ENCODE measurements at regions not wholly inside any gene's neighbourhood (a gene's known extent, or its start where the extent isn't known, plus 50 kb on each side); places are given as distances from the start of the nearest gene placed in this dataset.

- H3K27ac ChIP-seq, result no peak overlapping the region
- no peaks in the 10 kb centered on the region for H3K27me3 ChIP-seq (ENCODE audit: low read depth)
- DNase-seq (no peak), ATAC-seq (no peak)
- intact Hi-C loops (cut with DNase I), result no loop called here
- H3K4me1 ChIP-seq, result no peaks in the 10 kb centered on the region
- H3K4me3 ChIP-seq, result no peak overlapping the region
- no peak for TF ChIP-seq CTCF (IDR thresholded peaks at IDR 0.05)
- H3K36me3 ChIP-seq, result no peaks in the 10 kb centered on the region
- no peaks in the 10 kb centered on the region for H3K9me3 ChIP-seq
Observed at GRCh38 chr20:11582060-11582459, 335.6 kb upstream of the BTBD3 start.

- DNase-seq (no peak), ATAC-seq (no peak)
- Histone ChIP-seq H3K36me3 (no peaks in the 10 kb centered on the region), H3K9me3 (no peaks in the 10 kb centered on the region), H3K27ac (no peak overlapping the region), H3K4me1 (no peaks in the 10 kb centered on the region), H3K4me3 (no peak overlapping the region), H3K27me3 (ENCODE audit: low read depth) (no peaks in the 10 kb centered on the region)
- no peak for TF ChIP-seq CTCF (IDR thresholded peaks at IDR 0.05)
- intact Hi-C loops (cut with DNase I), result no loop called here
Observed at GRCh38 chr20:11585752-11586352, 331.8 kb upstream of the BTBD3 start.

- TF ChIP-seq CTCF (IDR thresholded peaks at IDR 0.05), result no peak
- Histone ChIP-seq H3K9me3 (no peaks in the 10 kb centered on the region), H3K4me3 (no peak overlapping the region), H3K27me3 (ENCODE audit: low read depth) (no peaks in the 10 kb centered on the region), H3K4me1 (no peaks in the 10 kb centered on the region), H3K27ac (no peak overlapping the region), H3K36me3 (no peaks in the 10 kb centered on the region)
- DNase-seq, result no peak
- ATAC-seq, result no peak
- intact Hi-C loops (cut with DNase I), result no loop called here
Observed at GRCh38 chr20:11588875-11589274, 328.8 kb upstream of the BTBD3 start.

- DNase-seq (no peak), ATAC-seq (no peak)
- no peak for TF ChIP-seq CTCF (IDR thresholded peaks at IDR 0.05)
- Histone ChIP-seq H3K27me3 (ENCODE audit: low read depth) (no peaks in the 10 kb centered on the region), H3K36me3 (no peaks in the 10 kb centered on the region), H3K9me3 (no peaks in the 10 kb centered on the region), H3K4me3 (no peak overlapping the region), H3K4me1 (no peaks in the 10 kb centered on the region), H3K27ac (no peak overlapping the region)
- intact Hi-C loops (cut with DNase I), result no loop called here
Observed at GRCh38 chr20:11591965-11592364, 325.7 kb upstream of the BTBD3 start.

- no peaks in the 10 kb centered on the region for H3K9me3 ChIP-seq
- H3K4me3 ChIP-seq, result no peak overlapping the region
- H3K27me3 ChIP-seq (ENCODE audit: low read depth), result no peaks in the 10 kb centered on the region
- DNase-seq, result no peak
- no peaks in the 10 kb centered on the region for H3K4me1 ChIP-seq
- intact Hi-C loops (cut with DNase I), result no loop called here
- H3K27ac ChIP-seq, result no peak overlapping the region
- no peaks in the 10 kb centered on the region for H3K36me3 ChIP-seq
- ATAC-seq, result no peak
- no peak for TF ChIP-seq CTCF (IDR thresholded peaks at IDR 0.05)
Observed at GRCh38 chr20:11604339-11604738, 313.4 kb upstream of the BTBD3 start.

GRCh38 chr20:11607047-11607446 lies 310.6 kb upstream of the BTBD3 start:
- Histone ChIP-seq H3K4me3 (no peak overlapping the region), H3K9me3 (no peaks in the 10 kb centered on the region), H3K27me3 (ENCODE audit: low read depth) (no peaks in the 10 kb centered on the region), H3K27ac (no peak overlapping the region), H3K4me1 (no peaks in the 10 kb centered on the region), H3K36me3 (no peaks in the 10 kb centered on the region)
- TF ChIP-seq CTCF (IDR thresholded peaks at IDR 0.05), result no peak
- intact Hi-C loops (cut with DNase I), result no loop called here
- DNase-seq (no peak), ATAC-seq (no peak)
